ENCODE measurements at regions not wholly inside any gene's neighbourhood (a gene's known extent, or its start where the extent isn't known, plus 50 kb on each side); places are given as distances from the start of the nearest gene placed in this dataset.
A peak's percentile ranks its signal among the peaks of the same experiment; 100 is the strongest.

- Histone ChIP-seq H3K4me3 (ENCODE audit: low read length) (no peak overlapping the region), H3K36me3 (ENCODE audit: control insufficient read depth, insufficient read depth, low read length, severe bottlenecking) (no peaks in the 10 kb centered on the region), H3K4me1 (ENCODE audit: control insufficient read depth, insufficient read depth, low read length) (no peaks in the 10 kb centered on the region), H3K27me3 (replicated peaks; ENCODE audit: control insufficient read depth, insufficient read depth, low read length) (peaks cover 2% of the 10 kb centered on the region), H3K9ac (ENCODE audit: low read length) (no peak overlapping the region), H3K9me3 (ENCODE audit: control insufficient read depth, low read length) (no peaks in the 10 kb centered on the region)
- no peak for DNase-seq (ENCODE audit: low read depth)
These were observed 118.8 kb downstream of the ATPSCKMT start for GRCh38 chr5:10130881-10131280.

- H3K27me3 ChIP-seq (replicated peaks; ENCODE audit: control insufficient read depth, insufficient read depth, low read length), result no peaks in the 10 kb centered on the region
- no peaks in the 10 kb centered on the region for H3K9me3 ChIP-seq (ENCODE audit: control insufficient read depth, low read length)
- no peaks in the 10 kb centered on the region for H3K36me3 ChIP-seq (ENCODE audit: control insufficient read depth, insufficient read depth, low read length, severe bottlenecking)
- DNase-seq (ENCODE audit: low read depth), result no peak
- no peak overlapping the region for H3K4me3 ChIP-seq (ENCODE audit: low read length)
- H3K9ac ChIP-seq (ENCODE audit: low read length), result no peak overlapping the region
- no peaks in the 10 kb centered on the region for H3K4me1 ChIP-seq (ENCODE audit: control insufficient read depth, insufficient read depth, low read length)
These were observed 122.8 kb downstream of the ATPSCKMT start for GRCh38 chr5:10126900-10127299.

- Histone ChIP-seq H3K4me3 (ENCODE audit: low read length) (no peak overlapping the region), H3K4me1 (ENCODE audit: control insufficient read depth, insufficient read depth, low read length) (no peaks in the 10 kb centered on the region), H3K9me3 (ENCODE audit: control insufficient read depth, low read length) (no peaks in the 10 kb centered on the region), H3K9ac (ENCODE audit: low read length) (no peak overlapping the region), H3K27me3 (replicated peaks; ENCODE audit: control insufficient read depth, insufficient read depth, low read length) (no peaks in the 10 kb centered on the region), H3K36me3 (ENCODE audit: control insufficient read depth, insufficient read depth, low read length, severe bottlenecking) (no peaks in the 10 kb centered on the region)
- DNase-seq (ENCODE audit: low read depth), result no peak
These were observed 124.6 kb downstream of the ATPSCKMT start for GRCh38 chr5:10125116-10125515.

GRCh38 chr5:10124287-10124686 is 125.4 kb downstream of the ATPSCKMT start:
- no peaks in the 10 kb centered on the region for H3K27me3 ChIP-seq (replicated peaks; ENCODE audit: control insufficient read depth, insufficient read depth, low read length)
- peak; percentile 13 for DNase-seq (ENCODE audit: low read depth)
- H3K4me3 ChIP-seq (ENCODE audit: low read length), result no peak overlapping the region
- no peaks in the 10 kb centered on the region for H3K36me3 ChIP-seq (ENCODE audit: control insufficient read depth, insufficient read depth, low read length, severe bottlenecking)
- H3K9me3 ChIP-seq (ENCODE audit: control insufficient read depth, low read length), result no peaks in the 10 kb centered on the region
- no peaks in the 10 kb centered on the region for H3K4me1 ChIP-seq (ENCODE audit: control insufficient read depth, insufficient read depth, low read length)
- H3K9ac ChIP-seq (ENCODE audit: low read length), result no peak overlapping the region

GRCh38 chr5:10123254-10123989 is 126.3 kb downstream of the ATPSCKMT start:
- Histone ChIP-seq H3K4me3 (ENCODE audit: low read length) (no peak overlapping the region), H3K36me3 (ENCODE audit: control insufficient read depth, insufficient read depth, low read length, severe bottlenecking) (no peaks in the 10 kb centered on the region), H3K4me1 (ENCODE audit: control insufficient read depth, insufficient read depth, low read length) (no peaks in the 10 kb centered on the region), H3K9ac (ENCODE audit: low read length) (no peak overlapping the region), H3K9me3 (ENCODE audit: control insufficient read depth, low read length) (no peaks in the 10 kb centered on the region), H3K27me3 (replicated peaks; ENCODE audit: control insufficient read depth, insufficient read depth, low read length) (no peaks in the 10 kb centered on the region)
- DNase-seq (ENCODE audit: low read depth), result no peak

- Histone ChIP-seq H3K9ac (ENCODE audit: low read length) (no peak overlapping the region), H3K4me1 (ENCODE audit: control insufficient read depth, insufficient read depth, low read length) (no peaks in the 10 kb centered on the region), H3K36me3 (ENCODE audit: control insufficient read depth, insufficient read depth, low read length, severe bottlenecking) (no peaks in the 10 kb centered on the region), H3K4me3 (ENCODE audit: low read length) (no peak overlapping the region), H3K27me3 (replicated peaks; ENCODE audit: control insufficient read depth, insufficient read depth, low read length) (no peaks in the 10 kb centered on the region), H3K9me3 (ENCODE audit: control insufficient read depth, low read length) (no peaks in the 10 kb centered on the region)
- DNase-seq (ENCODE audit: low read depth), result peak; percentile 31
These were observed 127.5 kb downstream of the ATPSCKMT start for GRCh38 chr5:10122076-10122726.

- Histone ChIP-seq H3K4me1 (ENCODE audit: control insufficient read depth, insufficient read depth, low read length) (no peaks in the 10 kb centered on the region), H3K9ac (ENCODE audit: low read length) (no peak overlapping the region), H3K9me3 (ENCODE audit: control insufficient read depth, low read length) (no peaks in the 10 kb centered on the region), H3K27me3 (replicated peaks; ENCODE audit: control insufficient read depth, insufficient read depth, low read length) (no peaks in the 10 kb centered on the region), H3K4me3 (ENCODE audit: low read length) (no peak overlapping the region), H3K36me3 (ENCODE audit: control insufficient read depth, insufficient read depth, low read length, severe bottlenecking) (no peaks in the 10 kb centered on the region)
- no peak for DNase-seq (ENCODE audit: low read depth)
These were observed 128.8 kb downstream of the ATPSCKMT start for GRCh38 chr5:10120934-10121333.

GRCh38 chr5:10118150-10118549 is 131.5 kb downstream of the ATPSCKMT start:
- no peaks in the 10 kb centered on the region for H3K36me3 ChIP-seq (ENCODE audit: control insufficient read depth, insufficient read depth, low read length, severe bottlenecking)
- H3K4me3 ChIP-seq (ENCODE audit: low read length), result no peak overlapping the region
- no peaks in the 10 kb centered on the region for H3K9me3 ChIP-seq (ENCODE audit: control insufficient read depth, low read length)
- DNase-seq (ENCODE audit: low read depth), result no peak
- H3K4me1 ChIP-seq (ENCODE audit: control insufficient read depth, insufficient read depth, low read length), result no peaks in the 10 kb centered on the region
- H3K9ac ChIP-seq (ENCODE audit: low read length), result no peak overlapping the region
- peaks cover 4% of the 10 kb centered on the region for H3K27me3 ChIP-seq (replicated peaks; ENCODE audit: control insufficient read depth, insufficient read depth, low read length)

- no peaks in the 10 kb centered on the region for H3K9me3 ChIP-seq (ENCODE audit: control insufficient read depth, low read length)
- H3K4me1 ChIP-seq (ENCODE audit: control insufficient read depth, insufficient read depth, low read length), result no peaks in the 10 kb centered on the region
- DNase-seq (ENCODE audit: low read depth), result no peak
- no peak overlapping the region for H3K4me3 ChIP-seq (ENCODE audit: low read length)
- no peaks in the 10 kb centered on the region for H3K36me3 ChIP-seq (ENCODE audit: control insufficient read depth, insufficient read depth, low read length, severe bottlenecking)
- H3K27me3 ChIP-seq (replicated peaks; ENCODE audit: control insufficient read depth, insufficient read depth, low read length), result peaks cover 4% of the 10 kb centered on the region
- H3K9ac ChIP-seq (ENCODE audit: low read length), result no peak overlapping the region
These were observed 133.1 kb downstream of the ATPSCKMT start for GRCh38 chr5:10116594-10116993.

GRCh38 chr5:10115669-10116068 is 134.0 kb downstream of the ATPSCKMT start:
- DNase-seq (ENCODE audit: low read depth), result no peak
- Histone ChIP-seq H3K4me3 (ENCODE audit: low read length) (no peak overlapping the region), H3K4me1 (ENCODE audit: control insufficient read depth, insufficient read depth, low read length) (no peaks in the 10 kb centered on the region), H3K9ac (ENCODE audit: low read length) (no peak overlapping the region), H3K36me3 (ENCODE audit: control insufficient read depth, insufficient read depth, low read length, severe bottlenecking) (no peaks in the 10 kb centered on the region), H3K27me3 (replicated peaks; ENCODE audit: control insufficient read depth, insufficient read depth, low read length) (peaks cover 4% of the 10 kb centered on the region), H3K9me3 (ENCODE audit: control insufficient read depth, low read length) (no peaks in the 10 kb centered on the region)

- DNase-seq (ENCODE audit: low read depth), result peak; percentile 78
- Histone ChIP-seq H3K36me3 (ENCODE audit: control insufficient read depth, insufficient read depth, low read length, severe bottlenecking) (no peaks in the 10 kb centered on the region), H3K4me1 (ENCODE audit: control insufficient read depth, insufficient read depth, low read length) (peaks cover 4% of the 10 kb centered on the region), H3K4me3 (ENCODE audit: low read length) (no peak overlapping the region), H3K9me3 (ENCODE audit: control insufficient read depth, low read length) (no peaks in the 10 kb centered on the region), H3K27me3 (replicated peaks; ENCODE audit: control insufficient read depth, insufficient read depth, low read length) (peaks cover 12% of the 10 kb centered on the region), H3K9ac (ENCODE audit: low read length) (no peak overlapping the region)
These were observed 138.1 kb downstream of the ATPSCKMT start for GRCh38 chr5:10111571-10111970.
